Activated naive CD4-positive, alpha-beta T cell treated with anti-CD3 and anti-CD28 coated beads, Interleukin-2, amount 10 ng/mL, durations not matched to agents 7 days and 5 days (primary cell): ENCODE measurements at regions not wholly inside any gene's neighbourhood (a gene's known extent, or its start where the extent isn't known, plus 50 kb on each side); places are given as distances from the start of the nearest gene placed in this dataset.

Experiments
- CTCF ChIA-PET: fragments of 350-600 bp; sonication (Branson Sonifier 250); formaldehyde crosslinking; loops from one replicate; lab custom pipeline; 2021; ENCODE audit warnings: antibody characterized with exemption; lab: Charles Lee
- DNase-seq: peaks from one replicate; pipeline ENCODE4 v3.0.0-alpha.2; 2020
- H3K27ac Mint-ChIP-seq: one replicate; pipeline ENCODE4 v1.8.0; 2021; ENCODE audit warnings: mild to moderate bottlenecking, moderate library complexity, mixed read lengths
- H3K27me3 Mint-ChIP-seq: one replicate; pipeline ENCODE4 v1.8.0; 2021; ENCODE audit warnings: mild to moderate bottlenecking, mixed read lengths
- H3K36me3 Mint-ChIP-seq: one replicate; pipeline ENCODE4 v1.8.0; 2021; ENCODE audit warnings: mixed read lengths
- H3K4me1 Mint-ChIP-seq: one replicate; pipeline ENCODE4 v1.8.0; 2021; ENCODE audit warnings: mixed read lengths
- H3K4me3 Mint-ChIP-seq: one replicate; pipeline ENCODE4 v1.8.0; 2021; ENCODE audit warnings: mild to moderate bottlenecking, moderate library complexity, mixed read lengths
- H3K9me3 Mint-ChIP-seq: one replicate; pipeline ENCODE4 v1.8.0; 2021; ENCODE audit warnings: mixed read lengths

- DNase-seq, result no peak
- Mint-ChIP-seq H3K36me3 (no peaks in the 10 kb centered on the region), H3K27me3 (no peaks in the 10 kb centered on the region), H3K4me3 (no peak overlapping the region), H3K27ac (no peak overlapping the region), H3K4me1 (no peaks in the 10 kb centered on the region), H3K9me3 (no peaks in the 10 kb centered on the region)
- CTCF ChIA-PET, result no interaction called here
Observed at GRCh38 chrX:110578270-110578669, 217.3 kb downstream of the CHRDL1 start.

GRCh38 chrX:110584083-110584482 is 211.5 kb downstream of the CHRDL1 start:
- H3K9me3 Mint-ChIP-seq, result no peaks in the 10 kb centered on the region
- CTCF ChIA-PET, result no interaction called here
- H3K27me3 Mint-ChIP-seq, result no peaks in the 10 kb centered on the region
- H3K27ac Mint-ChIP-seq, result no peak overlapping the region
- no peaks in the 10 kb centered on the region for H3K36me3 Mint-ChIP-seq
- no peak overlapping the region for H3K4me3 Mint-ChIP-seq
- no peak for DNase-seq
- no peaks in the 10 kb centered on the region for H3K4me1 Mint-ChIP-seq

GRCh38 chrX:110588164-110588563 is 207.5 kb downstream of the CHRDL1 start:
- no peak for DNase-seq
- Mint-ChIP-seq H3K27ac (no peak overlapping the region), H3K4me1 (no peaks in the 10 kb centered on the region), H3K27me3 (no peaks in the 10 kb centered on the region), H3K36me3 (no peaks in the 10 kb centered on the region), H3K4me3 (no peak overlapping the region), H3K9me3 (no peaks in the 10 kb centered on the region)
- CTCF ChIA-PET, result no interaction called here

- Mint-ChIP-seq H3K27ac (no peak overlapping the region), H3K9me3 (no peaks in the 10 kb centered on the region)
- CTCF ChIA-PET, result no interaction called here
Observed at GRCh38 chrX:110588853-110589252, 206.8 kb downstream of the CHRDL1 start.

GRCh38 chrX:110600745-110601310 is 194.8 kb downstream of the CHRDL1 start:
- H3K4me3 Mint-ChIP-seq, result no peak overlapping the region
- peaks cover 14% of the 10 kb centered on the region for H3K9me3 Mint-ChIP-seq
- DNase-seq, result no peak
- no peak overlapping the region for H3K27ac Mint-ChIP-seq
- CTCF ChIA-PET, result no interaction called here
- H3K27me3 Mint-ChIP-seq, result no peaks in the 10 kb centered on the region
- no peaks in the 10 kb centered on the region for H3K36me3 Mint-ChIP-seq
- no peaks in the 10 kb centered on the region for H3K4me1 Mint-ChIP-seq

More at GRCh38 chrX:110588853-110589252, 206.8 kb downstream of the CHRDL1 start:
- no peaks in the 10 kb centered on the region for H3K4me1 Mint-ChIP-seq
- no peaks in the 10 kb centered on the region for H3K36me3 Mint-ChIP-seq
- no peaks in the 10 kb centered on the region for H3K27me3 Mint-ChIP-seq
- DNase-seq, result no peak
- no peak overlapping the region for H3K4me3 Mint-ChIP-seq

- no peak overlapping the region for H3K4me3 Mint-ChIP-seq
- no peaks in the 10 kb centered on the region for H3K27me3 Mint-ChIP-seq
- no peak for DNase-seq
- CTCF ChIA-PET, result no interaction called here
- H3K36me3 Mint-ChIP-seq, result no peaks in the 10 kb centered on the region
- H3K9me3 Mint-ChIP-seq, result peaks cover 2% of the 10 kb centered on the region
- no peaks in the 10 kb centered on the region for H3K4me1 Mint-ChIP-seq
- no peak overlapping the region for H3K27ac Mint-ChIP-seq
Observed at GRCh38 chrX:110614596-110614995, 181.0 kb downstream of the CHRDL1 start.
